A549 (cell line): ENCODE measurements at regions not wholly inside any gene's neighbourhood (a gene's known extent, or its start where the extent isn't known, plus 50 kb on each side); places are given as distances from the start of the nearest gene placed in this dataset.

Source experiments
- CTCF ChIP-seq: fragments of >200 bp; sonication (Bioruptor Twin); formaldehyde crosslinking; IDR thresholded peaks from 3 replicates; pipeline ENCODE4 v1.5.1; 2016
- EP300 ChIP-seq, 2 experiments: fragments of >200 bp; sonication (Bioruptor Twin); formaldehyde crosslinking; IDR thresholded peaks; 2 replicates in 1 of 2; 3 replicates in 1 of 2; pipeline ENCODE4 v1.6.1; 2016 to 2017
- PBX3 ChIP-seq: IDR thresholded peaks from 2 replicates; pipeline ENCODE4 v1.6.1; 2012

DNA sequence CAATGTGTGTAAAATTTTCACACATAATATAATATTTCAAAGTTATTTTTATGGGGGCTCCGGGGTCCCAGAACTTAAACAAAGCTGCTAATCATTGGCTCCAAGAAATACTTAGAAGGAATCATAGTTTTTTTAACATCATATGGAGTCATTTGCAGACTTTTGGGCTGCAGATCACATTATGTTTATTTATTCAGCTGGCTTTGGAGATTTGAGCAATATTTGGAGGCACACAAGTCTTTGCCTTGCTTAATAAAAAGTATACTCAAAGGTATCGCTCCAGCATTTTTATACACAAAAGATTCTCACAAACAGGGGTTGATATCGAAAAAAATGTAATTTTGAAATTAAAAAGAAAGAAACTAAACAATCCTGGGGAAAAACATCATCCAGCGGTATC lies 382.5 kb upstream of the TENM3 start:
- TF ChIP-seq PBX3 (no peak), EP300 (IDR thresholded peaks at IDR 0.05) (no peak), CTCF (no peak)
